GM21515 (cell line): ENCODE measurements at regions not wholly inside any gene's neighbourhood (a gene's known extent, or its start where the extent isn't known, plus 50 kb on each side); places are given as distances from the start of the nearest gene placed in this dataset.
"Not testable (repeated sequence)": the region's sequence is repeated elsewhere in the genome, so short reads cannot be mapped to it uniquely, and the experiment has no call there.

ENCODE experiments used
- ATAC-seq: cut with Tn5 transposase; IDR thresholded peaks from one replicate; pipeline ENCODE4 v1.9.1; 2021; ENCODE audit not compliant: unreplicated experiment

GRCh38 chr17:79560527-79560926 lies 50.3 kb downstream of the RBFOX3 start:
- no peak for ATAC-seq

DNA sequence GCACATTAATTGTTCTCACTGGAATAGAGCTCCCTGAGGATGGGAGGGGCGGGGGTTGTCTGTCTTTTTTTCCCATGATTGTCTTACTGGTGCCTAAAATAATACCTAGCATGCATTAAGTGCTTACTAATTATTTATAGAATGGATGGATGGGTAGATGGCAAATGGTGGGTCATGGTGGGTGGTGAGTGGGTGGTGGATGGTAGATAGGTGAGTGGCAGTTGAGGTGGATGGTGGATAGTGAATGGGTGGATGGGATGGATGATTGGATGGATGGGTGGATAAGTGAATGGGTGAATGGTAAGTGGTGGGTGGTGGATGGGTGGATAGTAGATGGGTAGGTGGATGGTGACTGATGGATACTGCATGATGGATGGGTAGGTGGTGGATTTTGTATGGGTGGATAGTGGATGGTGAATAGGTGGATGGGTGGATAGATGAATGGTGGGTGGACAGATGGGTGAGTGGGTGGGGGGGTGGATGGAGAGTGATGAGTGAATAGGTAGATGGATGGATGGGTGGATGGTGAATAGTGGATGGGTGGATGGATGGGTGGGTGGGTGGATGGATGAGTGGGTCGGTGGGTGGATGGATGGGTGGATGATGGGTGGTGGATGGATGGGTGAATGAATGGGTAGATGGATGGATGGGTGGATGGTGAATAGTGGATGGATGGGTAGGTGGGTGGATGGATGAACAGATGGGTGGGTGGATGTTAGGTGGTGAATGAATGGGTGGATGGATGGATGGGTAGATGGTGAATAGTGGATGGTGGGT lies 51.6 kb downstream of the RBFOX3 start:
- no peak for ATAC-seq

- ATAC-seq = no peak
These were observed 52.6 kb downstream of the RBFOX3 start for GRCh38 chr17:79558091-79558900.

DNA sequence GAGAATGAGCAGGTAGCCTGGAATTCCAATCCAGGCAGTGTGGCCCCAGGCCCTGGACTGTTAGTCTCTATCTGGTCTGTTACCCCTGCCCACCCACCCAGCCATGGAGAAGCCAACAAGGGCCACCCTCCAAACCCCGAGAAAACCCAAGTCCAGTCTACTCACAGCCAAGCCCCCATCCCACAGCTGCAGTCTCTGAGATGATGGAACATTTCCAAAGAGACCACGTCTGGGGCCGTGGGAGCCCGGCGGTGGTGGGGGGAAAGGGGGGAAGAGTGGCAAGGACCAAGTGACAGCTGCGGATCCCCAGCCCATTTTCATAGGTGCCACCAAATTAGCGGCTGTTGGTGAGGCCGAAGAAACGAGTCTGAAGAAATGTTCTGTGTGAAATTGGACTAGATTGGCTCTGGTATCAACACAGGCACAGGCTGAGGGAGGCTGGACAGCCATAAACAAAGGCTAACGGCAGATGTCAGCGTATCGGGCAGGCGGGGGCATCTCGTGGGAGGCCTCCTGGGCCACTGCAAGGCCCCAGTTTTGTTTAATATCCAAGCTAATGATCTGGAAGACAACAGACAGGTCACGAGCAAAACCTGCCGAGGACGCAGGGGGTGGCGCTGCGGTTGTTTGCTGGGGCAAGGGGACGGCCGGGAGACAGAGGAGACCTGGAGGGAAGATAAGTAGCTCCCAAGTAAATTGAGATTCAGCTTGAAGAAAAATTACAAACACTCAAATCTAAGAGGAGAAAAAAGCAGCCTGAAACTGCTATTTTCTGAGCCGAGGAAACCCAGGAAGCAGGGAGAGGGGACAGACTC lies 53.4 kb downstream of the RBFOX3 start:
- no peak for ATAC-seq

DNA sequence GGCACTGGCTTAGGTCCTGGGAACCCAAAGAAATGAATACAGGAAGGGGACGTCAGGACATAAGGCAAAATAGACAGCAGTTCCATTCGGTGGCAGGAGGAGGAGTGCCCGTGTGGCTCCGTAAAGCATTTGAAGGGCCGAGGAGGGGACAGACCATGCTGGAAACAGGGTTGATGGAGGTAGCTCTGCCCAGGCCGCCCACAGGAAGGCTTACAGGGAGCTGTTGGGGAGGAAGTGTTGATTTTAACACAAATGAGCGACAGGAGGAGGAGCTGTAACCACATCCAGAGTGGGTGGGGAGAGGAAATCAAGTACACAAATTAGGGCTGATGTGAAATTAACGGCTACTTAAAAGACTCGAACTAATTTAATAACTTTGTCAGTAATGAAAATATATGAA lies 54.6 kb downstream of the RBFOX3 start:
- no peak for ATAC-seq

DNA sequence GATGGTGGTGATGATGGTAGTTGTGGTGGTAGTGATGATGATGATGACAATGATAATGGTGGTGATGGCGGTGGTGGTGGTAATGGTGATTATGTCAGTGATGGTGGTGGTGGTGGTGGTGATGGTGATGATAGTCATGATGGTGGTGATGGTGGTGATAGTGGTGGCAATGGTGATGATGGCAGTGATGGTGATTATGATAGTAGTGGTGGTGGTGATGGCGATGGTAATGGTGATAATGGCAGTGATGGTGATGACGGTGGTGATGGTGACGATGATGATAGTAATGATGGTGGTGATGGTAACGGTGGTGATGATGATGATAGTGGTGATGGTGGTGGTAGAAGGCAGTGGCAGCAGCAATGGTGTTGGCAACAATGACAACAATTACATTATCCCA lies 55.3 kb downstream of the RBFOX3 start:
- ATAC-seq = no peak

DNA sequence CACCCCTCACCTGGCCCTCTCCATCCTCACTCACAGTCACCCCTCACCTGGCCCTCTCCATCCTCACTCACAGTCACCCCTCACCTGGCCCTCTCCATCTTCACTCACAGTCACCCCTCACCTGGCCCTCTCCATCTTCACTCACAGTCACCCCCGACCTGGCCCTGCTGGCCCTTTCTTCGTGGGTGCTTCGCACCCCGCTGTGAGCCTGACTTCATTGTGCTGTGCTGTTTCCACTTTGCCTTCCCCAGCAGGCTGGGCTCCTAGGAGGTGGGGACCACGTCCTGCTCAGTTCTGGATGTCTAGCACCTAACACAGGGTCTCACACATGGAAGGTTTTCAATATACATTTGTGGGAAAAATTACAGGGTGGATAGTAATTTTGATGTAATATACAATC lies 56.5 kb downstream of the RBFOX3 start:
- not testable (repeated sequence) for ATAC-seq

- ATAC-seq = no peak
These were observed 58.0 kb downstream of the RBFOX3 start for GRCh38 chr17:79552824-79553223.

GRCh38 chr17:79552405-79552804 lies 58.4 kb downstream of the RBFOX3 start:
- ATAC-seq = no peak

DNA sequence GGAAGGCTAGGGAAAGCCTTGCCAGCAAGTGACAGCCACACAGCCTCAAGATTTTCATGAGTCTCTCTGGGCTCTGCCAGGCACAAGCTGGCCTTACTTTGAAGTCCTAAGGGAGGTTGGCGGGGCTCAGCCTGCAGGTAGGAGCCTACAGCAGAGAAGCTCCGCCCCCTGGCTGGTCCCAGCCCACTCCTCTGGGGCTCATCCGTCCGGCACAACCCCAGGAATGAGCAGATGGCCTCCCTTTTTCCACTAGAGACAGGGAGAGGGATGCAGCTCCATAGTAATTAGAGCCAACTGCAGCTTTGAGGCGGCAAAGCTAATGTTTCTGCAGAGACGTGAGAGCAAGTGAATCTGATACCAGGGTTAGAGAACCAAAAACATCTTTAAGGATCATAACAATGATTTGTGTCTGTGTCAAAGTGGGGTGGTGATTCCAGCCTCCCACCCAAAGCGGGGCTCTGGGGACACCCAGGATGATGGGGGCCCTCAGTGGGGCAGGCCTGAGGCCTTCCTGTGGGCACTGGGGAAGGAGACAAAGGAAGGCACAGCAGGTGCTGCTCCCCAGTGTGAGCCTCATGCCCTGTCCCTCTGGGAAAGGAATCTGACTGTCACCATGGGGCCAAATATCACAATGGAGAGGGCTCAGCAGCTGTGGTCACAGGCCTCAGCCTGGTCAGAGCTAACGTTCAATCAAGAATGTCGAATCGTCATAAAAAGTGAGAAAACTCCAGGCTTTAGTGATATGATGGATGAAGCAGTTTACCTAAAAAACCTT lies 61.5 kb downstream of the RBFOX3 start:
- no peak for ATAC-seq

GRCh38 chr17:79548116-79548515 lies 62.7 kb downstream of the RBFOX3 start:
- ATAC-seq = no peak

DNA sequence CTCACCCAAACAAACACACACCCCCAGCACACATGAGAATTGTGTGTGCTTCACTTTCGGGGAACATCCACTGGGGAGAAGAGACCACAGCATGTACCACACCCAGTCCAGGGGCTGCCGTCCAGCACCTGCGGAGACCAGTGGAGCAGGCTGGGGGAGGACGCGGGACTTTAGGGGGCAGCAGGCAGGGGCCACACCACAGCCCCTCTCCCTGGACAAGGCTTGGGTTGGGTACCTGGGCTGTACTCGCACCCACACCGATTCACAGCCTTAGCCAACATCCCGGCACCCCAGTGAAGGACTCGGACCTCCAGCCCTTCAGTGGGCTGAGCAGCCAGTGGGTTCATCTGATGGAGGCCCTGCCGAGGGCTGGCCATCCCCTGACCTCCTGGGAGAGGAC lies 63.3 kb downstream of the RBFOX3 start:
- ATAC-seq = no peak

DNA sequence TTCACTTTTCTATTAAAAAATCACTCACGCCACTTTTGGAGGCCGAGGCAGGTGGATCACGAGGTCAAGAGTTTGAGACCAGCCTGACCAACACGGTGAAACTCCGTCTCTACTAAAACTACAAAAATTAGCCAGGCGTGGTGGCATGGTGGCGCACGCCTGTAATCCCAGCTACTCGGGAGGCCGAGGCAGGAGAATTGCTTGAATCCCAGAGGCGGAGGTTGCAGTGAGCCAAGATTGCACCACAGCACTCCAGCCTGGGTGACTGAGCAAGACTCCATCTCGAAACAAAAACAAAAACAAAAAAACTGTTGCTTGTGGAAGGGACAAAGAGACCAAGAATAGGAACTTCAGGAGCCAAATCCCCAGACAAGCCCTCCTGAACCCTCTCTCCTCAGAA lies 63.7 kb downstream of the RBFOX3 start:
- not testable (repeated sequence) for ATAC-seq

DNA sequence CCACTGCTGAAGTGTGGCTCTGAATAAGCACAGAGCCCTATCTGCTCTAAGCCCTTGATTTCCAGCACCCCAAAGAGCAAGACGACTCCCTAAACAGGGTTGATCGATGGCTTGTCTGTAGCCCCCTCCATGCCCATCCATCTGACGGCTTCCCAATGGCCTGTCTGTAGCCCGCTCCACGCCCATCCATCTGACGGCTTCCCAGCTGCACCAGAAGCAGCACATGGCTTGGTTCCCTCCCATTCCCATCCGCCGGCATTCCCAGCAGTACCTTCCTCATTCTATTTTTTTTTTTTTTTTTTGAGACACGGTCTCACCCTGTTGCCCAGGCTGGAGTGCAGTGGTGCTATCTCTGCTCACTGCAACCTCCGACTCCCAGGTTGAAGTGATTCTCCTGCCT lies 64.5 kb downstream of the RBFOX3 start:
- no peak for ATAC-seq

DNA sequence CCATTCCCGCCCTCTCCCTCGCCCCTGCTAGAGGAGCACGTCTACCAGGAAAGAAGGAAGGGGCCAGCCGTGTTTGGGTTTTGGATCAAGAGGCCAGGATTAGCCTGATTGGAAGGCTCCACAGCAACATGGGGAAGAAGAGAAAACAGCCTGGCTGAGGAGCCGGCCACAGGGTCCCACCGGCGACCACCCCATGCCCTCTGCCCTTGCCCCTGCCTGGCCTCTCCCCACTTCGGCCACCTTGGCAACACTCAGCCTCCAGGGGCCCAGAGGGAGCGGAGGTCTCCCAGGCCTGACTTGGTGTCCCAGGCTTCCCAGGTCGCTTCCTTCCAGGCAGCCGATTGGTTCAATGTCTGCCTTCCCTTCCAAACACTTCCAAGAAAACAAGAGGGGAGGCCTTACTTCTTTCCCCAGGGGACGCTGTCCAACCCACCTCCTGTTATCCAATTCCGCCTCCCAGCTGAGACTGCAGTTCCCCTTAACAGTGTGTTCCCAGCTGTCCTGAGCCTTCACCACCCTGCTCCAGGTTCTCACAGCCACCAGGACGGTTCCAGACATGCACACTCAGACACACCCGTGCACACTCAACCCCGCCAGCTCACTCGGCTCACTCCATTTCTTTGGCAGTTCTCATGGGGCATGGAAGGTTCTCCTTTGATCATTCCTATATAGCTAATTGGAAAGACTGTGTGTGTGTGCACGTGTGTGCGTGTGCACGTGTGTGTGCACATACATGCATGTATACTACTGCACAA lies 65.4 kb downstream of the RBFOX3 start:
- no peak for ATAC-seq

DNA sequence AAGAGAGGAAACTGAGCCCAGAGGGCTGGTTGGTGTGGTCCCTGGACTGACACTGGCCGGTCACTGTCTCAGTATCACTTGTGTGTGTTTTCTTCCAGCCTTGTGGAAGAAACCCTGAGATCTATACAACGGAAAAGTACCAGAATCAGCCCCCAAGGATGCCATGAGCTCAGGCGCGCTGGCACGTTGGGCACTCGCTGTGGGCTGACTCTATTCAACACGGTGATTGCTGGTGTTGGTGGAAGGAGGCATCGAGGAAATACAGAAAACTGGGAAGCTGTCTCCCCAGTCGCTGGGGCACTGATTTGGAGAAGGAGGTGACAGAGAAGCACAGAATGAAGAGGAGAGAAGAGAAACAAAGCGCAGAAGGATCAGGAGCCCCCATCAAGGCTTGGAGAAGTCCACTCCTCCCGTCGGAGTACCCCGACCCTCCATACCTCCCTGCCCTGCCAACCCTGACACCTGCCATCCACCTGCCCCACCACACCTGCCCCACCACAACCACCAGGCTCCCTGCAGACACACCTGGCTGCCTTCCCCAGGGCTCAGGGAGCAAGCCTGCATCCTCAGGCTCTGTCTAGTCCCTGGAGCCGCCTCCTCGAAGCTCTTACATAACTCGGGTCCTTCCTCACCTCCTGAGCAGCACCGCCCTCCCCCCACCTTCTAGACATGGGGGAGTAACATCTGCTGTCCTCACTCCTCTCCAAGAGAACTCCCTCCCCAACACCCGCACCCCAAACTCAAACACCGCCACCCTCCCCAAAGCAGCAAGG lies 66.5 kb downstream of the RBFOX3 start:
- ATAC-seq = no peak

- ATAC-seq = no peak
These were observed 67.3 kb downstream of the RBFOX3 start for GRCh38 chr17:79543531-79543930.

- ATAC-seq = no peak
These were observed 68.1 kb downstream of the RBFOX3 start for GRCh38 chr17:79542718-79543117.
